Superior temporal gyrus (tissue), 1 donor: ENCODE measurements at regions not wholly inside any gene's neighbourhood (a gene's known extent, or its start where the extent isn't known, plus 50 kb on each side); places are given as distances from the start of the nearest gene placed in this dataset.

Source experiments
- DNase-seq: peaks from one replicate; pipeline ENCODE4 v3.0.0-alpha.2; 2016; ENCODE audit errors: extremely low spot score

DNA sequence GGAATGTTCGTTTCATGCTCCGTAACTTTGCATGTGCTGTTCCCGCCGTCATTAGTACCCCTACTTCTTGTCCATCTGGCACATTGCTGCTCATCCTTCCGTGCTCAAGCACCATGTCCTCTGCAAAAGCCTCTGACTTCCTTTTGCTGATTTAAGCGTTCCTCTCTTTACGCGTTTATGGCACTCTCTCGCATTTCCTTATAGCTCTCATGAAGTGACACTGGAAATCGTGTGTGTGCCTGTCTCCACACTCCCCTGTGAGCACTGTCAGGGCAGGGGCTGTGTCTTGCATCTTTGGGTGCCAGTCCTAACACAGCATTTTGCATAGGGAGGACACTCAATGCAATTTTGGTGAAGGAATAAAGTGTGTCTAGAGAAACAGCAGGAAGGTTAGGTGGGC is 210.6 kb upstream of the FAT1 start:
- DNase-seq, result no peak

DNA sequence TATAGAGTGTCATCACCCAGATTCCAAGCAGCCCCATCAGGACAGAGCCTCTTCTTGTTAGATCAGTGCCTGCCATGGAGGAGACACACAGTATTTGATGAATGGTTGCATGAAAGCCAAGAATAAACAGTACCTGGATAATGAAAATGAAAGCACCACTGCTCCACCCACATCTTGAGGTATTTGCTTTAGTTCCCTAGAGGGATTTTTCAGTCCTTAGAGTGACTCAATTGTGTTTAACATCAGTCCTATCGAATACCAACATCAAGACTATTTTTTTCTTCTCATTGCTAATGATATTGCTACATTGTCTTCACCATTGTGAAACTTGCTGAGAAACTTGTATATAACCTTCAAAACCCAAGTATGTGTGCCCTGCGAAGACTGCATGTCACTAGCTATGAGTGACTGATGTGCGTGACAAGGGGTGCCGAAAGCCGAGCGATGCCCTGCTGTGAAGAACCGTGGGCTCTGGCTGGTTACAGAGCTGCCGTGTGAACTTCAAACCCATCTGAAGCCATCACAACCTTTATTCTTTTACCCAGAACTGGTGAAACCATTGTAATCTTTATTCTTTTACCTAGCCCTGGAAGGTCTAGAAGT is 211.3 kb upstream of the FAT1 start:
- DNase-seq, result no peak

DNA sequence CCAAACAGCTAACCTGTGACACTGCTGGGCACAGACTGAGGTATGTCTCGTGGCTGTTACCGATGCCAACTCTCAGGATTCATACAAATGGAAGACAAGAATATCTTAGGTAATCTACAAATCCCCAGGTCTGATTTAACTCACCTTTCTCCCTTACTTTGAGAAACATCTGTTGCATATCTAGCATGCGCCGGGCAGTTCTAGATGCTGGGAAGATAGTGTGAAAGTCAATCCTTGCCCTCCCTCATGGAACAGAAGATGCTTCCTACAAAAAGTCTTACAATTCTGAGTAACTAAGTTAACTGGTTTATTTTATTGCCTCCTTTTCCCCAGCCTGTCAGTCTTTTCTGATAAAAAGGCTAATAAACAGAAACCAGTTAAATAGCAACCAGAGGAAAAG is 212.2 kb upstream of the FAT1 start:
- no peak for DNase-seq

DNA sequence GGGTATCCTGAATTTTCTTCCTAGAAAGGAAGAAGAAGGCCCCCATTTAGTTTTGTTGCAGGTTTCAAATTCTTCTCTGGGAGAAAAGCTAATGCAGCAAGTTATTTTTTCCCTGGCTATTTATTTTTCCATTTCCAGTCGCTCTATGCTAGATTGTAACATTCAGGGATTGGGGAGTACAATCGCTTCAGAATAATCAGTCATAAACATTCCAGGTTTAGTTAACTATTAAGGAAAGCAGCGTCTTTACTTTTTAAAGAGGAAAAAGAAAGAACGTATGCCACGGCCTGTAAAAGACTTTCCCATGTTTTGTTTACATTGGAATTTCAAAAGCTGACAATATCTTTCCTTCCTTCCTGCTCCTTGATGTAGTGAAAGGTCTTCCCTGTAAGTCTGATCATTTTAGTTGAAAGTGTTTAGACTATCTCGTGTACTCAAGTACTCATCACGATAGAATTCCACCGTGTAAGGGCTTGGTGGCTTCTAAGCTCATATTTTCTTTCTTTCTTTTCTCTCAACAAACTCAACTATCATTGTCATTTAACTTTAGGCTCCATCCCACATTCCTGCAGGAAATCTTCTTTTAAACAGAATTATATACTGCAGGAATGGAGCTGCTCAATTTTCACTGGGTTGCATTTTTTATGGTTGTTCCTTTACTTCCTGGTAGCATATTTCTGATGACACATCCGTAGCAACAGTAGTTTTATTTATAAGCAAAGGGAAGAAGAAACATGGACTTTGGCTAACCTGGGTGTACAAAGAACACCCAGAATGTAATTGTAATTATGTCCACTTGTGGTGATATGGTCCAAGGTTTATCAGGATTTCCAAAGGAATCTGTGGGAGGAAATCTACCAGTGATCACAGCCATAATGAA is 213.1 kb upstream of the FAT1 start:
- no peak for DNase-seq

DNA sequence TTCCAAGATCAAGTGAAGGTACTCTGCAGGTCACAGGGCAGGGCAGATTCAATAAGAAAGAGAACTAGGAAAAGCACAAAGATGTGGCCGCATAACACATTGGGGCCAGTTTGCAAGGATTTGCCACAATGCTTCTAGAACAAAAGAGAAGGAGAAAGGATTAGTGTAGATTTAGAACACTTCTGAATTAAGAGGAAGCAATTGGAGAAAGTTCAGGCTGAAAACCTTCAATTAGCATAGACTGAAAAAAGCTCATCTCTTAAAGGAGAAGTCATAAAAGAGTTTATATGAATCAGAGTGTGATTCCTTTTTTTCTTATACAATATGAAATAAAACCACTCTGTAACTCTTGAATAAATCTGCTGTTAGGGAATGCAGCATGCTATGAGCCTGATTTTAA is 215.6 kb upstream of the FAT1 start:
- no peak for DNase-seq

DNA sequence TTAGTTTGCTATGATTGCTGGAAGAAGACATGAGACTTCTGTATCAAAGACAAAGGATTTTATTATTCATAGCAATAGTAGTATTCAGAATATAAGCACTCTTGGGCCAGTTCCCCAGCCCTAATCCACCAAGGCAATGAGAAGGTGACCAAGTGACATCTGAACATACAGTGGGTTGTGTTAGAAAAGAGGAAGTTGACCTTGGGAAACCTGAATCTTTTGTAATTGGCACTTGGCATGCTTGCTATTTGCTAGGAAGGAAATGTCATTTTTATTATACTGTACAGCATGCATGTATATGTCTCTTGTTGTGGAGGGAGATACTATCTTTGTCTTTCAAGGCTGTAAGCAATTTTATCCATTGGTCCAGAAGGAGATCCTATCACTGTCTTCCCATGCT is 216.1 kb upstream of the FAT1 start:
- no peak for DNase-seq

DNA sequence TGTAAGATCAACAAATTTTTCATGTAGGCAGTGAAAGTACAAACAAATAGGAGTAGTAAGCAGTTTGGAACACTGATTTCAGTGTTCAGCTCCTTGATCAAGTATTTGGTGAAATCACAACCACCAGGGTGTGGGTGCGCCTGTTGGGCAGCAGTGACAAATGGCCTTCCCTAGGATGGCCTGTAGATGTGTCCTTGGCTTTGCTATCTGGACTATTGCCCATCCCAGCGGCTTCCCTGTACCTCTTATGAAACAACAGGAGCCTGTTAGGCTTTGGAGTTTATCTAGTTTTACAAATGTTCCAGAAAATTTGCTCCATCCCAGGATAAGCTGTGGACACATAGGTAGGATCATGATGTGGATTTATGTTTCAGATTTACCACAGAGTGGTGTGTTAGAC is 216.8 kb upstream of the FAT1 start:
- no peak for DNase-seq

DNA sequence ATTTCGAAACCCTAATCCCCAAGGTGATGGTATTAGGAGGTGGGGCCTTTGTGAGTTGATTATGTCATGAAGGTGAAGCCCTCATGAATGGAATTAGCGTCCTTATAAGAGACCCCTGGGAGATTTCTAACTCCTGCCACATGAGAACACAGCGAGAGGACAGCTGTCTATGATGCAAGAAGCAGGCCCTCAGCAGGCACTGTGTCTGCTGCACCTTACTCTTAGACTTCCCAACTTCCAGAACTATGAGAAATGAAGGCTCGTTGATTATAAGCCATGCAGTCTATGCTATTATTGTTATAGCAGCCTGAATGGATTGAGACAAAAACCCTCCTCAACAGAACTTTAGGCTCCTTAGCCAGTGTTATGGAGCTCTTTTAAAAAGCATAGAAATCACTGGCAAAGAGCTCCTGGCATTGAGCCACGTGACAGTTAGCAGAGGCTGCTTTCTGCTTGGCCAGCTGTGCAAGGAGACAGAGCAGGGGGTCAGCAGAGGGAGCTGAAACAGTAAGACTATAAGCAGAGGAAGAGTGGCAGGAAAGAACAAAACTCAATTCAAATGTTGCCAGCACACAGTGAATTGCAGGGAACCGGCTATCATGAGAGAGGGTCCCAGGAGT is 219.2 kb upstream of the FAT1 start:
- DNase-seq, result no peak

DNA sequence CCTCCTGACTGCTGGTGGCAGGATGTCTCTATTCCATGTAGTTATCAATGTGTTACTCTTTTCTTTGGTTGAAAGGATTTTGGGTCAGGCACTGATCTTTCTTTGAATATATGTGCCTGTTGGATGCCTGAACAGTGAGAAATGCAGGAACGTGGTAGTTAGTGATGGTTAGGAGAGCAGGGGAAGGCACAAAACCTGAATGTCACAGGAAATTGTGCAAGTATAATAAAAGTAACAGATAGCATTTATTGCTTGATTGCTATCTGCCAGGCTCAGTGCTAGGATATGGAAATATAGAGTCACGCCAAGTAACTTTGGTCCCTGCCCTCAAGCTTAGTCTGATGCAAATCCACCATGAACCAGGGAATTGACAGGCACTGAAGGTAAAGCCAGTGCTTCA is 219.8 kb upstream of the FAT1 start:
- no peak for DNase-seq

DNA sequence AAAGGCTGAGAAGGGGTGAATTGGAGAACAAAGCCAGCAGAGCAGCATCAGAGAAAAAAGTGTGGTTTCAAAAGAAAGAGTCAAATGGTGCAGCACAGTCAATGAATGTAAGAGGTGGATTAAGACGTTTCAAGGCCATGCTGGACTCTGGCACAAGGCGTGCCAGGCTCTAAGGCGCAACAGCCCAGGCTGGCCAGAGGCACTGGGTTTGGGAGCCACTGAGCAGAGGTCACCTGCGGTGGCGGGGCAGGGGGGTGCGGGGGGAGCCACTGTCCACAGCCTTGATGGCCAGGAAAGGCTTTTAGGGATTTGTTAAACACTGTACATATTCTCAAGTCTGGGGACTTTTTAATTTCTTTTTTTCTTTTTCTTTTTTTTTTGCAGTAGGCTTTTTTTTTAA is 222.5 kb upstream of the FAT1 start:
- no peak for DNase-seq

DNA sequence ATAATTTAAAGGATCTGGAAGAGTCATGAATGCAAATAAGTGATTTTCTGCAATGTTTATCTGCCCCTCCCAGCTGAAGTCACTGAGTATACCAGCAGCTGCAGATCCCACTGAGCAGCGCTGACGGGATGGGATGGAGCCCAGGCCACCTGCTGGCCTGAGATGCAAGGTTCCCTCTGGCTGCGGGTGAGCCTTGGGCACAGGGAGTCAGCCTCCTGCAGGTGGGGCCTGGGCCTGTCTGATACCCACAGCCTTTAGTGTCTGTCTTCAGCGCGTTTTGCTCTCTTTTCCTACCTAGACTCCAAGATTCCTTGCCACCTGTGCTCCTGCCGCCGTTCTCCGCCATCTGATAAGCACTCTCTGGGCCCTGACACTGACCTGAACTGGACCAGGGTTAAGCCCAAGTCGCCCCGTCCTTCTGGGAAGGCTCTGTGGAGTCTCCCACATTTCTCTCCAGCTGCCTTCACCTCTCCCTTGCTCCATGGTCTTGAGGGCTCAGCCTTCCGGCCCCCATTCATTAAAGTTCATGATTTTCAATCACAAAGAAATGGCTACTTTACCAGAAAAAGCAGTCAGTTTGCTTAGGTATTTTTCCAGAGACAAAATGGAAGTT is 223.1 kb upstream of the FAT1 start:
- no peak for DNase-seq

DNA sequence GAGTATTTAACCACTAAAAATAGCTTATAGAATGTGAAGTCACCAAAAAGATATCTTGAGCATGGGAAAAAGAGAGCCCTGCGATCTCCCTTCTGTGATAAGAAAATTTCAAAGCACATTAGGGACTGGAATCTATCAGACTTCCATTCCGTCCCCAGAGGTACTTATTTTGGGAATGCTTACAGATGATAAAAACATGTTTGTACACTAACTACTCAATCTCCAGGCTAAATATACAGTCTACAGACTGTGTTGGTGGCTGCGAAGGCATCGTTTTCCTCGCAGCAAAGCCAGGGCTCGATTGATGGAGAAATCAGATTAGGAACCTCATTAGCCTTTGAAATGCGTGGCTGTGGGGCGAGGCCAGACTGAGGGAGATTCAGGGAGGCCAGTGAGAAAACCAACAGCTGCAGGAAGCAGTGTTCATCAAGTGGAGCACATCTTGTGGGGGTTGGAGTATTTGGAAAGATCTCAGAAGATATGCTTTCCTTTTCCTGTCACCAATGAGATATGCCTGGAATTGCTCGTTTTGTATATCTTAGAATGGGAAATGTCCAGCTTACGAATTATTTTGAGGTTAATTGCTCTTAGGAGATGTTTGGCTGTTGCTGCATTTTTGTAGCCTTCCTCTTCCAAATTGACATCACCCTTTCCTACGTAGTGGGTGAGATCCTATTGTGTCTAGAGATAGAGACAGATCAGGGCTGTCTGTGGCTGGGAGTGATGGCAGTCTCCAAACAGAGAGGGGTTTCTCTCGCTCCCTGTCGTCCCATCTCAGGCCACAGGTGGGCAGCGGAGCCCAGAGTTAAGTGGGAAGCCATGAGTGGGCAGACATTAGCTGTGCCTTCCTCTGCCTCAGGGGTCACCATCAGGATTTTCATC is 224.9 kb upstream of the FAT1 start:
- DNase-seq, result no peak

DNA sequence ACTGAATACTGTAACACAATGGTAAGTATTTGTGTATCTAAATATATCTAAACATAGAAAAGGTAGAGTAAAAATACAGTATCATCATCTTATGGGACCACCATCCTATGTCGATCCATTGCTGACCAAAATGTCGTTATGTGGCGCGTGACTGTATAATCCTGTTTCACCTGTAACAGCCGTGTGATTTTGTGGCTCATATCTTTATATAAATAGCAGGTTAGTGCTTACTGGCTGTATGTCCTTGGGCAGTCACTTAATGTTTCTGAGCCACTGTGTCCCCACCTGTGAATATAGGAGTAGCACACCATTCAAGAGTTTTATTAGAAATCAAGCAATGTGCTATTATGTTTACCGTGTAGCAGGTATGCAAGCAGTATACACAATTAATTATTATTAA is 226.2 kb upstream of the FAT1 start:
- DNase-seq, result no peak

DNA sequence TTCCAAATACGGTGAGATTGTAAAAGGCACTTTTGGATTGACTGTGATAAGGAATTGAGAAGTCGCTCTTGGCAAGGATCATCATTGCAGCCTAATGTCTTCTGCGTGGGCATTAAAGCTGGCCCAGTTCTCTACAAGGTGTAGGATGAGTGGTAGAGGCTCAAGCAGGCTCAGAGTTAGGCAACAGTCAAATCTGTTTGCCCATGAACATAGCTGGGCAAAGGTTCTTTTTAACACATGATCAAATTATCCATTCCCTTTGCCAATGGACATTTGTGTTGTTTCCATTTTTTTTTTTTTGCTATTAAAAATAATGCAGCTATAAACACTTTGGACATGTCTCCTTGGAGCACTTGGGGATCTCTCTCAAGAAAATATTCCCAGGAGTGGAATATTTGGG is 229.1 kb upstream of the FAT1 start:
- DNase-seq, result no peak

DNA sequence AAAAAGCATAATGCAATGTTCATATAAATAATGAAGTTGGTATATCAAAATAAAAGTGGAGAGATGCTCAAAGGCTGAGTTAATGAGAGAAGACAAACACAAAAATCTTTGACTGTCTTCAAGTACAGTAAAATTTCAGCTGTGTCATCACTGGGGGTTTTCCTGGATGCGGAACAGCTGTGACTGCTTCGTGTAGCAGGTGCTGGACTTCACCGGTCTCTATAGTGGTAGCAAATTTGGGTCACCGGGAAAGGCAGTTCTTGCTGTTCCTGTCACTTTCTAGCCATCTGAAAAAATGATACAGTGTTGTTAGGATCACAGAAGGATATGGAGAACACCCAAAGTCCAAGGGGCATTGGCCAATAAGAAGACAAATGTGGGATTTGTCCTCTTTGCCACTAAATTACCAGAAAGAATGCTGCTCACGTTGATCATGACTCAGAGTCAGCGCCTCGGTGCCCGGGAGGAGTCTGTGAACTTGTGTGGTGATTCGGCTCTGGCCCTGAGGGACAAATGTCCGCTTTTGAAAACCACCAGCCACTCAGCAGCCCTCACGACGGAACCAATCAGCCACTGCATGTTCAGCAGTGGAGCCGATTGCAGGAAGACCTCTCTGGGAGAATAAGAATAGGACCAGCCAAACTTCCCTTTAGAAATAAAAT is 230.1 kb upstream of the FAT1 start:
- no peak for DNase-seq

DNA sequence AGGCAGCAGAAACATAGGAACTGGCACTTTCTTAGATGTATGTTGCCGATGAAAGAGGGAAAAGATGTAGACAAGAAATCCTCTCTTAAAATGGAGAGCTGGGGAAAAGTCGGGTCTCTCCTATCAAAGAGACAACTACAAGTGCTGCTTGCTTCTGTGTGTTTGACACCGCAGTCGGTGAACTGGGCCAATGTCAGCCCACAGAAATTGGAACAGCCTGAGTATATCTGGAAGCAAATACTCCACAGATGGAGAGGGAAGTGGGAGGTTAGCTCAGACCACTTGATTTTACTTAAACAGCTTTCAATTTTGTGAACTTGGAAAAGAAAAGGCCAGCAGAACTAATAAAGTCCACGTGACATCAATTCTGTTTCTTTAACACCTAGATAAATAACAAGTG is 230.9 kb upstream of the FAT1 start:
- DNase-seq, result no peak

DNA sequence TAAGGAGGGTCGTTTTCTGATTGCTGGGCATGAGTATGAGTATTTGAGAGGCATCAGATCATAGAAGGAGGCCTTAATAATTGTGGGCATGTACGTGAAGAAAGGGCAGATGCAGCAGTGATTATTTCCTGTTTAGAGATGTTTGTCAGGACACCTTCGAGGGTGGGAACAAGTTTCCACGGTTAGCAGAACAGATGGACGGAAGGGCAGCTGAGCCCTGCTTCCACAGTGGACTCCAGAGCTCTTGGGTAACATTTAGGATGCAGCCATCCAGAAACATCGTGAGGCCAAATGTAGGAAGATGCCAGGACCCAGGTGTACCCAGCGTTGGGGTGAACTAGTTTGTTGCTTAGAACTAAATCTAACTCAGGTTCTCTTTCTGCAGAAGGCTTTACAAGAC is 231.3 kb upstream of the FAT1 start:
- DNase-seq, result no peak

DNA sequence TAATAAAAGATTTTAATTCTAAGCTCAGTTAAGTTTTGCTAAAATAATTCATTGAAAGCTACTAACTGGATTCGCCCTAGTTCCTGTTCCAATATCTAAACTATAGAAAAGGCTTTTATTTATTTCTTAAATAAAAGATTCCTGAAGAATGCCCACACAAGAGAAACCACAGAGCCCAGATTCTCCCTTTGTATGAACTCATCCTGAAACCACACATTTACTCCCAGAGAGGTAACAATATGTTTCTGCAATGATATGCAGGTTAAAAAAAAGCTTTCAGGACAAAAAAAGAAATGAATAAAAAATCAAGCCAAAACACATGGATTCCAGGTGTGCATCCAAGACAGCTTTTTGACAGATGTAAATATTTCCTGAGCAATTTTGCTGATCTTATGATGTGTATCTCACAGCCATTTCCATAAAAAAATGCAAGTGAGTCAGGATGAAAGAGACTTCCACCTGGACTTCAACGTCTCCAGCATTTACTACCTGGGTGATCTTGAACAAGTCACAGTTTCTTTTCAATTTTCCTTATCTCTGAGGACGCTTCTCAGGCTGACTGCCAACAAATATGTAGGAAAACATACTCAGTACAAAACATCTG is 234.4 kb upstream of the FAT1 start:
- DNase-seq, result no peak

DNA sequence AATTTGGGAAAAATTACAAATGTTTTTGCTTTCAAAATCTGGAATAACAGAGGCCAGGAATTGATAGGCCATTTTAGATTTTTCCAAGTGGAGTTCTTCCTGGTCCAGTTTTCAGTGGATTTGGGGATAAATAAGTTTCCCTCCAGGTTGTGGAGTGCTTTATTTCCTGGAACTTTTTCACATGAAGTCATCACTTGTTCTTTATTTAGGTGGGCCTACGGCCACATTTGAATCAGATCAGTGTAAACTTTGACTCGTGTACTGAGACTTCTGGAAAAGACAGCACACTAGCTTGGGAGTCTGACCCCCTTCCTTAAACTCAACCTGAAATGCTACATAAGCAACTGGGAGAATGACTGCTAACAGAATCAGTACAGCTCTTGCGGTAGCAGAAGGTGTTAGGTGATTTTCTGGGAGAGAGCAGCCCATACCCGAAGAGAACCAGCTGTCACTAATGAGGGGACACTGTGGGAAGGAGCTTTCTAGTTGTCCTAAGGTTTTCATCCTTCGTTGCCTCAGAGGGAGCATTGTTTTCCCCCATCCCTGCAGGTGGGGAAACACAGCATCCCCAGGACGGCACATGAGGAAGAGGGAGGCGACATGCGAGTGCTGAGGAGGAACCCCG is 235.2 kb upstream of the FAT1 start:
- DNase-seq, result no peak
